ENCODE measurements at regions not wholly inside any gene's neighbourhood (a gene's known extent, or its start where the extent isn't known, plus 50 kb on each side); places are given as distances from the start of the nearest gene placed in this dataset.

GRCh38 chr7:25821225-25821624 is 330.8 kb upstream of the NFE2L3 start:
- no peak for TF ChIP-seq CTCF (IDR thresholded peaks at IDR 0.05; ENCODE audit: low read depth, low read length)
- no peak overlapping the region for H3K4me3 ChIP-seq (replicated peaks in 1 of 2; ENCODE audit: low read depth in 2 of 2, low read length in 2 of 2)
- DNase-seq (ENCODE audit: low read depth in 2 of 2): no peak

- H3K4me3 ChIP-seq (replicated peaks in 1 of 2; ENCODE audit: low read depth in 2 of 2, low read length in 2 of 2): no peak overlapping the region
- no peak for TF ChIP-seq CTCF (IDR thresholded peaks at IDR 0.05; ENCODE audit: low read depth, low read length)
- no peak for DNase-seq (ENCODE audit: low read depth in 2 of 2)
Observed at GRCh38 chr7:25822823-25823222, 329.2 kb upstream of the NFE2L3 start.

- TF ChIP-seq CTCF (IDR thresholded peaks at IDR 0.05; ENCODE audit: low read depth, low read length): no peak
- H3K4me3 ChIP-seq (replicated peaks in 1 of 2; ENCODE audit: low read depth in 2 of 2, low read length in 2 of 2): no peak overlapping the region
- no peak for DNase-seq (ENCODE audit: low read depth in 2 of 2)
Observed at GRCh38 chr7:25823571-25823970, 328.4 kb upstream of the NFE2L3 start.

GRCh38 chr7:25828468-25828867 is 323.5 kb upstream of the NFE2L3 start:
- H3K4me3 ChIP-seq (replicated peaks in 1 of 2; ENCODE audit: low read depth in 2 of 2, low read length in 2 of 2): no peak overlapping the region
- TF ChIP-seq CTCF (IDR thresholded peaks at IDR 0.05; ENCODE audit: low read depth, low read length): no peak
- DNase-seq (ENCODE audit: low read depth in 2 of 2): no peak

GRCh38 chr7:25829663-25830062 is 322.3 kb upstream of the NFE2L3 start:
- H3K4me3 ChIP-seq (replicated peaks in 1 of 2; ENCODE audit: low read depth in 2 of 2, low read length in 2 of 2): no peak overlapping the region
- DNase-seq (ENCODE audit: low read depth in 2 of 2): no peak
- TF ChIP-seq CTCF (IDR thresholded peaks at IDR 0.05; ENCODE audit: low read depth, low read length): no peak

- no peak for DNase-seq (ENCODE audit: low read depth in 2 of 2)
- no peak for TF ChIP-seq CTCF (IDR thresholded peaks at IDR 0.05; ENCODE audit: low read depth, low read length)
- no peak overlapping the region for H3K4me3 ChIP-seq (replicated peaks in 1 of 2; ENCODE audit: low read depth in 2 of 2, low read length in 2 of 2)
Observed at GRCh38 chr7:25830215-25830614, 321.8 kb upstream of the NFE2L3 start.

GRCh38 chr7:25831062-25831691 is 320.8 kb upstream of the NFE2L3 start:
- TF ChIP-seq CTCF (IDR thresholded peaks at IDR 0.05; ENCODE audit: low read depth, low read length): no peak
- no peak for DNase-seq (ENCODE audit: low read depth in 2 of 2)

More at GRCh38 chr7:25831062-25831691, 320.8 kb upstream of the NFE2L3 start:
- no peak overlapping the region for H3K4me3 ChIP-seq (replicated peaks in 1 of 2; ENCODE audit: low read depth in 2 of 2, low read length in 2 of 2)
